ENCODE measurements at regions not wholly inside any gene's neighbourhood (a gene's known extent, or its start where the extent isn't known, plus 50 kb on each side); places are given as distances from the start of the nearest gene placed in this dataset.

GRCh38 chr3:74752290-74752689 is 137.8 kb upstream of the CNTN3 start:
- H3K9ac ChIP-seq = no peak overlapping the region
- H3K4me3 ChIP-seq = no peak overlapping the region
- no peak overlapping the region for H3K27ac ChIP-seq
- H3K36me3 ChIP-seq = no peaks in the 10 kb centered on the region
- DNase-seq (ENCODE audit: low spot score) = no peak
- H3K79me2 ChIP-seq (ENCODE audit: low read depth) = no peaks in the 10 kb centered on the region
- no peak overlapping the region for H3K4me2 ChIP-seq
- peaks cover 13% of the 10 kb centered on the region for H3K4me1 ChIP-seq
- H3K9me3 Mint-ChIP-seq = peaks cover 3% of the 10 kb centered on the region
- no peaks in the 10 kb centered on the region for H3K9me3 ChIP-seq (ENCODE audit: low read depth)
- H3K4me3 Mint-ChIP-seq = no peak overlapping the region
- H3F3A ChIP-seq (ENCODE audit: low read depth) = no peaks in the 10 kb centered on the region
- H3K4me1 Mint-ChIP-seq = peaks cover 20% of the 10 kb centered on the region
- no peaks in the 10 kb centered on the region for H3K27me3 ChIP-seq
- TF ChIP-seq EZH2phosphoT487 (IDR thresholded peaks at IDR 0.05) (no peak), CTCF (IDR thresholded peaks at IDR 0.05) (no peak), EZH2 (IDR thresholded peaks at IDR 0.05) (no peak)
- H4K20me1 ChIP-seq (ENCODE audit: low read depth) = no peaks in the 10 kb centered on the region
- H3K27me3 Mint-ChIP-seq (ENCODE audit: insufficient read depth, low read depth) = peaks cover 5% of the 10 kb centered on the region
- H2AFZ ChIP-seq (replicated peaks) = no peak overlapping the region
- H3K36me3 Mint-ChIP-seq = no peaks in the 10 kb centered on the region
- no peak overlapping the region for H3K27ac Mint-ChIP-seq

GRCh38 chr3:74751775-74752174 is 137.3 kb upstream of the CNTN3 start:
- TF ChIP-seq EZH2phosphoT487 (IDR thresholded peaks at IDR 0.05) (no peak), CTCF (IDR thresholded peaks at IDR 0.05) (no peak)
- Histone ChIP-seq H3K27me3 (no peaks in the 10 kb centered on the region), H3K9me3 (ENCODE audit: low read depth) (no peaks in the 10 kb centered on the region), H3K9ac (no peak overlapping the region), H3K4me1 (peaks cover 8% of the 10 kb centered on the region), H4K20me1 (ENCODE audit: low read depth) (no peaks in the 10 kb centered on the region), H2AFZ (replicated peaks) (no peak overlapping the region), H3K4me2 (no peak overlapping the region), H3K79me2 (ENCODE audit: low read depth) (no peaks in the 10 kb centered on the region), H3K27ac (no peak overlapping the region), H3F3A (ENCODE audit: low read depth) (no peaks in the 10 kb centered on the region), H3K4me3 (no peak overlapping the region), H3K36me3 (no peaks in the 10 kb centered on the region)
- Mint-ChIP-seq H3K4me3 (no peak overlapping the region), H3K9me3 (peaks cover 3% of the 10 kb centered on the region), H3K27me3 (ENCODE audit: insufficient read depth, low read depth) (peaks cover 5% of the 10 kb centered on the region), H3K36me3 (peaks cover 1% of the 10 kb centered on the region), H3K27ac (no peak overlapping the region), H3K4me1 (peaks cover 17% of the 10 kb centered on the region)
- no peak for DNase-seq (ENCODE audit: low spot score)

- Histone ChIP-seq H3K9me3 (ENCODE audit: low read depth) (no peaks in the 10 kb centered on the region), H3K27ac (no peak overlapping the region), H3K79me2 (ENCODE audit: low read depth) (no peaks in the 10 kb centered on the region), H4K20me1 (ENCODE audit: low read depth) (no peaks in the 10 kb centered on the region), H3K4me2 (no peak overlapping the region), H3F3A (ENCODE audit: low read depth) (no peaks in the 10 kb centered on the region), H3K4me3 (no peak overlapping the region), H3K36me3 (no peaks in the 10 kb centered on the region), H2AFZ (replicated peaks) (no peak overlapping the region), H3K27me3 (no peaks in the 10 kb centered on the region), H3K4me1 (no peaks in the 10 kb centered on the region), H3K9ac (no peak overlapping the region)
- TF ChIP-seq EZH2phosphoT487 (IDR thresholded peaks at IDR 0.05) = no peak
- TF ChIP-seq EZH2 (IDR thresholded peaks at IDR 0.05) = no peak
- no peak for TF ChIP-seq CTCF (IDR thresholded peaks at IDR 0.05)
- DNase-seq (ENCODE audit: low spot score) = no peak
- peaks cover 4% of the 10 kb centered on the region for H3K36me3 Mint-ChIP-seq
- peak overlapping the region; percentile 87 for H3K27ac Mint-ChIP-seq
- H3K4me3 Mint-ChIP-seq = no peak overlapping the region
- H3K27me3 Mint-ChIP-seq (ENCODE audit: insufficient read depth, low read depth) = peaks cover 2% of the 10 kb centered on the region
- H3K9me3 Mint-ChIP-seq = peaks cover 5% of the 10 kb centered on the region
- H3K4me1 Mint-ChIP-seq = peaks cover 8% of the 10 kb centered on the region
These were observed 136.4 kb upstream of the CNTN3 start for GRCh38 chr3:74750901-74751300.

GRCh38 chr3:74739242-74739641 is 124.8 kb upstream of the CNTN3 start:
- H2AFZ ChIP-seq (replicated peaks) = no peak overlapping the region
- Mint-ChIP-seq H3K9me3 (no peaks in the 10 kb centered on the region), H3K4me3 (no peak overlapping the region), H3K27ac (no peak overlapping the region), H3K36me3 (no peaks in the 10 kb centered on the region), H3K27me3 (ENCODE audit: insufficient read depth, low read depth) (peaks cover 3% of the 10 kb centered on the region), H3K4me1 (peaks cover 13% of the 10 kb centered on the region)
- no peaks in the 10 kb centered on the region for H3K9me3 ChIP-seq (ENCODE audit: low read depth)
- TF ChIP-seq EZH2phosphoT487 (IDR thresholded peaks at IDR 0.05) = no peak
- no peak for TF ChIP-seq CTCF (IDR thresholded peaks at IDR 0.05)
- TF ChIP-seq EZH2 (IDR thresholded peaks at IDR 0.05) = no peak
- no peaks in the 10 kb centered on the region for H4K20me1 ChIP-seq (ENCODE audit: low read depth)
- H3F3A ChIP-seq (ENCODE audit: low read depth) = no peaks in the 10 kb centered on the region
- no peak overlapping the region for H3K4me3 ChIP-seq
- no peak overlapping the region for H3K27ac ChIP-seq
- no peaks in the 10 kb centered on the region for H3K79me2 ChIP-seq (ENCODE audit: low read depth)
- H3K27me3 ChIP-seq = no peaks in the 10 kb centered on the region
- DNase-seq (ENCODE audit: low spot score) = no peak
- no peak overlapping the region for H3K9ac ChIP-seq
- H3K36me3 ChIP-seq = no peaks in the 10 kb centered on the region
- no peak overlapping the region for H3K4me2 ChIP-seq
- no peaks in the 10 kb centered on the region for H3K4me1 ChIP-seq
